ENCODE measurements at regions not wholly inside any gene's neighbourhood (a gene's known extent, or its start where the extent isn't known, plus 50 kb on each side); places are given as distances from the start of the nearest gene placed in this dataset.
"Not testable (repeated sequence)": the region's sequence is repeated elsewhere in the genome, so short reads cannot be mapped to it uniquely, and the experiment has no call there.

DNA sequence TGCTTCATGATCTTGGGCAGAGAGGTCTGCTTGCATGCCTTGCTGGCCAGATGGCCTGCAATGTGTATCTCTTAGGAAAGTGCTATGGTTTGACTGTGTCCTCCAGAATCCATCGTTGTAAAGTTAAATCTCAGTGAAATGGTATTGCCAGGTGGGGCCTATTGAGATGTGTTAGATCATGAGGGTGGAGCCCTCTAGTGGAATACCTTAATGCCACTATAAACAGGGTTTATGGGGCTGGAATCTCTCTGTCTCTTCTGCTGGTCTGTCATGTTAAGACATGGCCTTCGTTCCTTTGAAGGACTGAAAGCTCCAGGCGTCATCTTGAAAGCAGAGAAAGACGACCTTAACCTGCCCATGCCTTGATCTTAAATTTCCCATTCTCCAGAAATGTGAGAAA, 411.1 kb downstream of the RPIA start:
- DNase-seq (ENCODE audit: low read depth); H3K4me3 ChIP-seq (ENCODE audit: control insufficient read depth, low read depth, low read length): not testable (repeated sequence)

DNA sequence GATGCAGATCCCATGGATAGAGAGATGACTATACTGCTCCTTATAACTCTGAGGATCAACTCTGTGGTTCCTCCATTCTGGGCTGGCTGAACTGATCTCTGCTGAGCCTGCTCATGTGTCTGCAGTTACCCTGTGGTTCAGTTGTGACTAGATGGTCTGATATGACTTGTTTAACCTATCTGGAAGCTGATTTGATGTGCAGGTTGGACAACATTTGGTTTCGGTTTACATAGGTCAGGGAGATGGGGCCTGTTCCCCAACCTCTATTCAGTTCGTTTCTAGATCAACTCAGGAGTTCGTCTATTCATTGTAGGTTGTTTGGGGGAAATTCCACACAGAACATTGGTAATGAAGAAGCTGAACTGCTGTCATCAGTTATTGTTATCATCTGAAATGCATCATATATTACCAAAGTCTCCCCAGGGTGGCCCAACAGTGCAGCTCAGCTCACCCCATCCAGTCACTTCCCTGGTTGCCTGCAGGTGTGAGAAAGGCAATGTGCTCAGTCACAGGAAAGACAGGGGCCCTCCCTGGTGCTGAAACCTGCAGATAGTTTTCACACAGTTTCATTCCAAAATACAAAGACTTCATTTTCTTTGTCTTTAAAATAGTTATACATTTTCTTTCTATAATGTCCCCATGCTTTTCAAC, 415.0 kb downstream of the RPIA start:
- H3K4me3 ChIP-seq (ENCODE audit: control insufficient read depth, low read depth, low read length); DNase-seq (ENCODE audit: low read depth): not testable (repeated sequence)

DNA sequence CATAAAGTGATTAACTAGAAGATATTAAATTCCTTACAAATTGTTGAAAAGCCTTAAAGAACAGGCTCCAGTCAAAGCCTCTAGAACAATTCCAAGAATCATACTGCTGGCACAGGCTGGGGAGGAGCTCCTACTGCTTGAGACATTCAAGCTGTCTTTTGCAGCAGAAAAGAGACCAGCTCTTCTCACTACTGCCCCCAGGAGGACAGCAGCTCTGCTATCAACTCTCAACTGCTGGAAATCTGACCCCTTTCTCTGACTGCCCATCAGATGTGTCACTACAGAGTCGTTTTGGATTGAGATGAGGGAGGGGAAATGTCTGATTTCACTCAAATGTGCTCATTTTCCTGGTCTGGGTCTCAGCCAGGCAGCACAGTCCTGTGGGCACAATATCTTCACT, 421.0 kb downstream of the RPIA start:
- TF ChIP-seq, protein P1, sequence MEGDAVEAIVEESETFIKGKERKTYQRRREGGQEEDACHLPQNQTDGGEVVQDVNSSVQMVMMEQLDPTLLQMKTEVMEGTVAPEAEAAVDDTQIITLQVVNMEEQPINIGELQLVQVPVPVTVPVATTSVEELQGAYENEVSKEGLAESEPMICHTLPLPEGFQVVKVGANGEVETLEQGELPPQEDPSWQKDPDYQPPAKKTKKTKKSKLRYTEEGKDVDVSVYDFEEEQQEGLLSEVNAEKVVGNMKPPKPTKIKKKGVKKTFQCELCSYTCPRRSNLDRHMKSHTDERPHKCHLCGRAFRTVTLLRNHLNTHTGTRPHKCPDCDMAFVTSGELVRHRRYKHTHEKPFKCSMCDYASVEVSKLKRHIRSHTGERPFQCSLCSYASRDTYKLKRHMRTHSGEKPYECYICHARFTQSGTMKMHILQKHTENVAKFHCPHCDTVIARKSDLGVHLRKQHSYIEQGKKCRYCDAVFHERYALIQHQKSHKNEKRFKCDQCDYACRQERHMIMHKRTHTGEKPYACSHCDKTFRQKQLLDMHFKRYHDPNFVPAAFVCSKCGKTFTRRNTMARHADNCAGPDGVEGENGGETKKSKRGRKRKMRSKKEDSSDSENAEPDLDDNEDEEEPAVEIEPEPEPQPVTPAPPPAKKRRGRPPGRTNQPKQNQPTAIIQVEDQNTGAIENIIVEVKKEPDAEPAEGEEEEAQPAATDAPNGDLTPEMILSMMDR (conservative IDR thresholded peaks at IDR 0.05; ENCODE audit: control insufficient read depth, insufficient read depth, low read depth, low read length) = peak; percentile 38
- DNase-seq (ENCODE audit: low read depth) = peak; percentile 15

DNA sequence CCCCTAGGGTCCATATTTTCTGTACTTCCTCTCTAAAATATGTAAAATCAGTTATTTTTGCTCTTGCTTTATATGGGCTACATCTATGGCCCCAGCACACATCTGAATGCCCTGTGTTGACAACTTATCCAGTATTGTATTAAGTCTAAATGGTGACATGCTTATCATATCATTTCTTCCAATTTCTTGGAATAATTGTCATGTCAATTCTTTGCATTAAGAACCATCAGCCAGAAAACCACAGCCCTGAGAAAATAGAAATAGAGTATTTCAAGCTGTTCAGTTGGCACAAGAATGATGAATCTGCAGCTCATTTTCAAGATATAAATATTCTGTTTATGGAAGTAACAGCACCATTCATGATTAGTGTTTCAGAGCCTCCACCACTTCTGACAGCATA, 421.8 kb downstream of the RPIA start:
- H3K4me3 ChIP-seq (ENCODE audit: control insufficient read depth, low read depth, low read length); DNase-seq (ENCODE audit: low read depth): not testable (repeated sequence)

More for the DNA sequence above, 421.0 kb downstream of the RPIA start:
- H3K4me3 ChIP-seq (ENCODE audit: control insufficient read depth, low read depth, low read length) = not testable (repeated sequence)

DNA sequence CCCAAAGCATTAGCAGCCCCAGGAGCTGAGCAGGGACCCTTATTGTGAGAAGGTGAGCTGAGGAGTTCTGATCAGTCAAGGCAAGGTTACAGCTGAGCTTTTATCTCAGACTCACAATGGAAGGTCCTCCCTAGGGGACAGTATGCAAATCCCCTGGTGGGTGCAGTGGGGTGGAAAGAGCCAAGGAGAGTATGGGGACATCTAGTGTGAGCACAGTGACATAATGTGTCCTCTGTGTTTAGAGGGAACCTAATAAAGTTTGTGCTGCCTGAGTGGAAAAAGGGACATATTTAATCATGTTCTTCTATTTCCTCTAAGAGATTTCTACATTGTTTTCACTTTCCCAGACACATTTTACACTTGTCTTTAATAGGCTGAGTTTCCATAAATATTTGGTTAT, 438.0 kb downstream of the RPIA start:
- not testable (repeated sequence) for H3K4me3 ChIP-seq (ENCODE audit: control insufficient read depth, low read depth, low read length); DNase-seq (ENCODE audit: low read depth)

DNA sequence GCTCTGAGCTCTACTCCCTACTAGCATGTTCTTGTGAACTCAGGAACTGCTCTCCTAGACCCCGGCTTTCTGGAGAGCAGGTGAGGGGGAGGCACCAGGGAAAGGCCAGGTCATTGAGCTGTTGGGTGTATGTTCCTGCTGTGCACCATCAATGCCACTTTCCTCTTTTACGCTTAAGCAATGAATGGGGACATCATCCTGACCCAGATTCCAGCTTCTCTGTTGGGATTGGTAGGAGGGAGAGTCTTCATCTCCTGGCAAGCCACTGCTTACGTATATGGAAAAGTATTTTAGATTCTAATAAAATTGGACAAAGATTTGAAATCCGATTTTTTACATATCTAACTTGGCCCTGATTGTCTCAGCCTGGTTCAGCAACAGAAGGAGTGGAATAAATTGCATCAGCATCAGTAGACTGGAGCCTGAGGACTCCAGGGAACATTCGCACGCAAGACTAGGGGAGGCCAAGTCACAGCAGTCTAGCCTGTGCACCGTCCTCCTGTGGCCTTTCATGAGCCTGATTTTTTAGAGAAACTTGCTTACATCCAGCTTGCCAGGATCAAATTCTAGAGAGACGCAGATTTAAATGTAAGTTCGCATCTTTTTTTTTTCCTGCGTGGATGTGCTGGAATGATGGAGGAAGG, 439.3 kb downstream of the RPIA start:
- not testable (repeated sequence) for DNase-seq (ENCODE audit: low read depth); H3K4me3 ChIP-seq (ENCODE audit: control insufficient read depth, low read depth, low read length)

DNA sequence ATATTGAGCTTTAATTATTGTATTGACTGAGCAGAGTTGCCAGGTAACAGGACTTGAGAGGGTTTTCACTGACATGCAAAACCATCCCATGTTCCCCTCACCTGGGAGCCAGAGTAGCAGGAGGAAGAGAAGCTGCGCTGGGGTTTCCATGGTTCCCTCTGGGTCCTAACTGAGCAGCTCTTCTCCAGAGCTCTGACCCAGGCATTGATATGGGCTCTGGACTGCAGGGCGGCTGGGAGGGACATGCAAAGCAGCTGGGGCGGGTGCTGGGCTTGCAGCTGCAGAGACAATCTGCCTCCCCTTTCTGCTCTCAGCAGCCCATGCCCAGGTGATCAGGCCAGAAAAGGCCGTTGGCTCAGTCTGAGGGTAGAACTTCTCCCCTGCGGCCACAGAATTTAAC, 451.5 kb downstream of the RPIA start:
- not testable (repeated sequence) for H3K4me3 ChIP-seq (ENCODE audit: control insufficient read depth, low read depth, low read length)

DNA sequence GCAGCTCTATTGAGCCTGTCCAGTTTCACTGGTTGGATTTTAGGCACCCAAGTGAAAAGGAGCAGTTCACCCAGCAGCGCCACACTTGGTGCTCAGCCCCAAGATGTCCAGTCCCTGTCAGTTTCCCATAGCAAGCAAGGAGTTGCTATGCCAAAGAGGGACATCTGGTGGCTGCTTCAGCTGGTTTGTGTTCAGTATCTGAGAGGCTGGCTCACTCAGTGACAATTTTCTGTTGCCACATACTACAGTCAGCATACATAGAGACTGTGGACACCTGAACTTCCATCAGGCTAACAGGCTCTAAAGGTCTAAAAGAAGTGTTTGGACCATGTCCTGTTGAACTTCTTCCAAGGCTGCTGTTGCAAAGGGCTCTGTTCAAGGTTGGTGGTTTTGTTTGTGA, 453.9 kb downstream of the RPIA start:
- not testable (repeated sequence) for DNase-seq (ENCODE audit: low read depth); H3K4me3 ChIP-seq (ENCODE audit: control insufficient read depth, low read depth, low read length)

More for the DNA sequence above, 451.5 kb downstream of the RPIA start:
- DNase-seq (ENCODE audit: low read depth) = not testable (repeated sequence)

DNA sequence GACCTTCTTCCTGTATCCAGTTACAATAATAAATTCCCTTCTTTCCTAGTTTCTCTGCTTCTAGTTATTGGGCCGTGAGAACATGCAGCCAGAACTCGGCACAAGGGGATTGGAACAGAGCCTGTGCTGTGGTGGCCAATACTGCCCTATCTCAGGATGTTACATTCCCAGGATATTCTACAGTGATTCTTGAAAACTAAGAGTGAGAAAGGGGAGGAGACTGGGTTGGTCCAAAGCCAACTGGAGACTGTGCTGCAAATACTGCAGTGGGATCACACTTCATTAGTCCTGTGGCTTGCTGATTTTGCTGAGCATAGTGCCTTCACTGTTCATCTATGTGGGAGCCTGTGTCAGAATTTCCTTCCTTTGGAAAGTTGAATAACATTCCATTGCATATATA, 456.8 kb downstream of the RPIA start:
- DNase-seq (ENCODE audit: low read depth); H3K4me3 ChIP-seq (ENCODE audit: control insufficient read depth, low read depth, low read length): not testable (repeated sequence)

DNA sequence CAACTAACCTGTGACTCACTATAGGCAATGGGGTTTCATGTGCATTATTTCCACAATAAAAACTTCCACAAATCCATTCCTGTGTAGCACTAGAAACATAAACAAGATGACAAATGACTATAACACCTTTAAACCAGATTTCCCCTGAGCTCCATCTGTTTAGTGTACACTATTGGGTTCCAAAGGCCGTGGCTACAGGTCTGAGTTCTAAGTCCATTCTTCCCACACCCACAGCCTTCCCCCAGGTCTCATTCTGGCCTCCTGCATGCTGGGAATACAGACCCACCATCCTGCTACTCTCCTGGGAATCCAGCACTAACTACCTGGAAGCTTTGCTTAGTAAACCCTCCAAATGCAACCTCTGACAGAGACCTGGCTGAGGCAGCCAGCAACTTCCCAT, 460.2 kb downstream of the RPIA start:
- H3K4me3 ChIP-seq (ENCODE audit: control insufficient read depth, low read depth, low read length); DNase-seq (ENCODE audit: low read depth): not testable (repeated sequence)

DNA sequence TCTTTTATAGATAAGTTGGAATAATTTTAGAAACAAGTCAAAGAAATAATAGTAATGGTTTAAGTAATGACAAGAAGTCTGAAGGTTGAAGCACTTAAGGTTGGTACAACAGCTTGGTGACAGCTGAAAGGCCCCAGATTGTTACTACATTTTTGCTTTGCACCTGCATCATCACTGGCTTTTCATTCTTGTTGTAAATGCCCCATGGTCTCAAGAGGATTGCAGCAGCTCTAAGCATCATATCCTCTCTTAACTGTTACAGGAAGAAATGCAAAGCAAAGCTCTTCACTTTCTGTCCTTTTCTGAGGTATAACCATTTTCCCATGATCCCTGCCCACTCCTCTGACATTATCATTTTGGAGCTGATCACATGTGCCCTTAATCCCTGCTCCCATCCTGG, 461.0 kb downstream of the RPIA start:
- not testable (repeated sequence) for DNase-seq (ENCODE audit: low read depth); H3K4me3 ChIP-seq (ENCODE audit: control insufficient read depth, low read depth, low read length)

DNA sequence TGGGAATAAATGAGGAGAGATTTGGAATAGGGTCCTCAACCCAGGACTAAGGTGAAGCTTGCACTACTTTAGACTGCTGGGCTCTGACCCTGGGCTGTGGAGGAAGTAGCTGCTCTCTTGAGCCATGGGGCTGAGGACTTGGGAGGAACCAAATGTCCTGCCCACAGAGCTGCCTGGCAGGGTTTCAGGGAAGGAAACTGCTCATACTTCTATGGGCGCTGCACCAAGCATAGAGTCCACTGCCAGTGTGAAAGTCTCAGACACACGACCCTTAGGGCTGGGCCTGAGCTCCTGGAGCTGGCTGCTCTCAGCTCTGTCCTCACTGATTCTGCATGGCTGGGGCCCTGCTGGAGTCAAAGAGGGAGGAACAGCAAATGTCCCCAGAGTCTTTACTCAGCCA, 461.7 kb downstream of the RPIA start:
- DNase-seq (ENCODE audit: low read depth); H3K4me3 ChIP-seq (ENCODE audit: control insufficient read depth, low read depth, low read length): not testable (repeated sequence)

DNA sequence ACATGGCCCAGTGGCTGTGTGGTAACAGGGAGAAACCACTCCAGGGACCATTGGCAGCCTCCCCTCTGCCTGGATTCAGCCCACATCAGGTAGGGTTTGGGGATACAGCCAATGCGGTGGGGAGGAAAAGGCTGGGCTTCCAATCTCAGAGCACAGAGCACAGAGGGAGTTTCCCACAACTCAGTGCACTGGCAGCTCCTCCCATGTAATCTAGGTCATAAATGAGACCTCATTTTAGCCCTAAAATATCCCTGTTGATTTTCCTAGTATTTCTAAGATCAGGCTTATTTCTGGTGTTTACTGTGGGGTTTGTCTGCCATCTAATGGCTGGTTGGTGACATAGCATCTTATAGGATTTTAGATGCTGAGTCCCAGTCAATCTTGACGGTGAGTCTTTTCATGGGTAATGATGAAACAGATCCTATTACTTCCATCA, 462.8 kb downstream of the RPIA start:
- not testable (repeated sequence) for DNase-seq (ENCODE audit: low read depth); H3K4me3 ChIP-seq (ENCODE audit: control insufficient read depth, low read depth, low read length)

DNA sequence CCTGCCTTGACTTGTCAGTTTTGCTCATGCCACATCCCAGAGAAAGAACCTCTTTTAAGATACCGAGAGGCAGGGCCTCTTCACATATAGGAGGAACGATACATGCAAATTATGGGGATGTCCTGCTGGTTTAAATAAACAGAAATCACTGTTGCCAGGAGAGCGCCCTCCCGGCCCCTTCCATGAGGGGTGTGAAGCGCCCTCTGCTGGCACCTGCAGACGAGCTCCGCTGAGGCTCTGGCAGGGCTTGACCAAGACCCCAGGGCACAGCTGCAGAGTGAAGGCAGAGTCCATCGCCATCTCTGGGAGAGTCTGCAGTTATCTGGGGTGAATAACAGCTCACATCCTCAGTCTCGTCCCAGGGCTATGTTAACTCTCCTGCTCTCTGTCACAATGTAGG, 468.8 kb downstream of the RPIA start:
- H3K4me3 ChIP-seq (ENCODE audit: control insufficient read depth, low read depth, low read length); DNase-seq (ENCODE audit: low read depth): not testable (repeated sequence)

DNA sequence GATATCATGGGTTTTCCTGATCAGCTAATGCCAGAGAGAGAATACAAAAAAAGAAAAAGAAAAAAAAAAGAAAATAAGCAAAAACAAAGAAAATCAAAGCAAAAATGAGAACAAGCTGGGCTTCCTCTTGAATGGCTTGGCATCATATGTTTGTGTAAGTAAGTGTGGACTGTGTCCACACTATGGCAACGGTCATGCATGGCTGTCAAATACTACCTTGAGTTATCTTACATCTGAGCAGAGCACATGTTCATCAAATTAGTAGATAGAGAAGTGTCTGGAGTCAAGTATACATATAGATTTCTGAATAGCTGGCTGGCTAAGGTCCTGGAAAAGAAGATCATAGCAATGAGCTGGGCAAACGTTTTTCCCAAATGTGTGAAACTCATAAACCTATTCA, 470.2 kb downstream of the RPIA start:
- DNase-seq (ENCODE audit: low read depth); H3K4me3 ChIP-seq (ENCODE audit: control insufficient read depth, low read depth, low read length): not testable (repeated sequence)

DNA sequence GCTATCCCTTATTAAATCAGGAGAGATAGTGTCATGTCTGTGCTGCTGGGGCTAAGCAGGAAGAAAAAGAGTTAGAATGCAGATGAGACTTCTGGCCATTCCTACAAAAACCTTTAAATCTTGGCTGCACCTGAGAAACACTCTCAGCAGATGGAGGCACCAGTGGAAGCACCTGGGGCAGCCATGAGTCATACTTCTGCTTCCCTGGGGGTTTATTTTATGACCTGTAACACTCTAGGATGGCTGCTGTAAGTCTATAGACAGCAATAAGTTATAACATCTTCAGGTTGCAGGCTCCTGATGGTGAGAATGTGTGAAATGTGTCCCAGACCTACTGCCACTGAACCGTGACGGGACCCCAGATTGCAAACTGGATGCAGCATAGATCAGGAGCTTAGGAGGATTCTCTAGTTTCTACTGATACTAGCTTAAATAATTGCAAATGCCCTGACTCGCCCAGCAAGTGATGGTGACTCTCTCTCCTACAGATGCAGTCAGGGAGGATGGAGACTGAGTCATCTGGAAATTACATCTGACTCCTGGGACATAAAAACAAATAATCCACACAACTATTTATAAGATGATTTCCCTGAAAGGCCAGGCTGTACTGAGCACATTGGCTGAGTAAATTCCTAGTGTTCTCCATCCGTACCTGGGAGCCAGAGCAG, 479.2 kb downstream of the RPIA start:
- H3K4me3 ChIP-seq (ENCODE audit: control insufficient read depth, low read depth, low read length) = not testable (repeated sequence)
- DNase-seq (ENCODE audit: low read depth) = peak; percentile 19

DNA sequence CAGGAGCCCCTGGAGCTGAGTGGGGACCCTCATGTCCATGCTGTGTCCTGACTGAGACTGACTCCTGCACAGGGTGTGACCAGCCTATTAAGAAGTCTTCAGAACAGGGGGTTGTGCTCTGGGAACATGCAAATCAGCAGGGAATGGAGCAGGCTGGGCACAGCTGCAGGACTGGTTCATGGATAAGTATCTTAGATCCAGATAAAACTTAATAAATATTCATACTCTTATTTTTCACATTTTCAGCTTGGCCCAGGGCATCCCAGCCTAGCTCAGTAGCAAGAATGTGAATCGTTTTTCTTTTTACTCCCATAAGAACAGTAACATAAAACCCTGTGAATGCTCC, 479.7 kb downstream of the RPIA start:
- DNase-seq (ENCODE audit: low read depth) = not testable (repeated sequence)

DNA sequence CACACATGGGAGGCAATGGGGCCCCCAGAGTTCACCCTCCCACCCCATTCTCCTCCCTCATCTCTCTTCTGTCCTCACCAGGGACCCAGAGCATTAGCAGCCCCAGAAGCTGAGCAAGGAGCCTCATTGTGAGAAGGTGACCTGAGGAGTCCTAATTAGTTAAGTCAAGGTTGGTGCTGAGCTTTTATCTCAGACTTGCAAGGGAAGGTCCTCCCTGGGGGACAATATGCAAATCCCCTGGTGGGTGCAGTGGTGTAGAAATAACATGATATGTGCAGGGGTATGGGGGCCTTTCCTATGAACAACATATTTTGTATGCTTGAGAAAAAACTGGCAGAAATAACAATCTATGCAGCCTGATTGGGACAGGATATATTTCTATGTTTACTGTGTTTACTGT, 485.5 kb downstream of the RPIA start:
- not testable (repeated sequence) for H3K4me3 ChIP-seq (ENCODE audit: control insufficient read depth, low read depth, low read length); DNase-seq (ENCODE audit: low read depth)

More for the DNA sequence above, 479.7 kb downstream of the RPIA start:
- not testable (repeated sequence) for H3K4me3 ChIP-seq (ENCODE audit: control insufficient read depth, low read depth, low read length)
